Chondrocyte (in vitro differentiated cells): ENCODE measurements at regions not wholly inside any gene's neighbourhood (a gene's known extent, or its start where the extent isn't known, plus 50 kb on each side); places are given as distances from the start of the nearest gene placed in this dataset.

Source experiments
- DNase-seq: peaks from one replicate; pipeline ENCODE4 v3.0.0; 2021; ENCODE audit warnings: mixed read lengths, low spot score
- H3K27ac Mint-ChIP-seq: one replicate; pipeline ENCODE4 v1.8.0; 2021; ENCODE audit warnings: mild to moderate bottlenecking, moderate library complexity, mixed read lengths; ENCODE audit not compliant: unreplicated experiment
- H3K27me3 Mint-ChIP-seq: 2 replicates; pipeline ENCODE4 v1.8.0; 2021; ENCODE audit warnings: low read depth, mixed read lengths
- H3K36me3 Mint-ChIP-seq: 2 replicates; pipeline ENCODE4 v1.8.0; 2021; ENCODE audit warnings: low read depth, mixed read lengths
- H3K4me1 Mint-ChIP-seq: 2 replicates; pipeline ENCODE4 v1.8.0; 2021; ENCODE audit warnings: low read depth, mild to moderate bottlenecking, mixed read lengths
- H3K4me3 Mint-ChIP-seq: one replicate; pipeline ENCODE4 v1.8.0; 2021; ENCODE audit warnings: mild to moderate bottlenecking, moderate library complexity, mixed read lengths; ENCODE audit not compliant: unreplicated experiment
- H3K9me3 Mint-ChIP-seq: 2 replicates; pipeline ENCODE4 v1.8.0; 2021; ENCODE audit warnings: low read depth, mixed read lengths
- TF ChIP-seq, protein P1 (sequence below): fragments of 200-600 bp; sonication (generic); IDR thresholded peaks from 2 replicates; pipeline ENCODE4 v1.5.0; 2021; ENCODE audit warnings: antibody characterized with exemption, mild to moderate bottlenecking, moderate library complexity

DNA sequence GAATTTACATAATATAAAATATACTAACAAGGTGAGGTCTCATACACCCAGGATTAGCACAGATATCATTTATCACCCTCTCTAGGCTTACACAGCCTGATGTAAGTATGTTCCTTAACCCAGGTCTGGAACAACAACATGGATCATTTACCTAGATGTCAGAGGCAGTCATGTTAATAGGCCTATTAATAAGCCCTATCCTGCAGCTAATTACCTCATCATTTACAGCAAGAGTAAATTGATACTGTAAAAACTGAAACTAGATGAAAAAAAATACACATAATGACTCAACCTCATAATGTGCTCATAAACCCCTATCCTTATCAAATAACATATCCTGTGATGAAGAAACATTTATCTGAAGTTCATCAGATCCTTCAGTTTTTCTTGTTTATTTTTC is 334.3 kb upstream of the MANEA start:
- DNase-seq: no peak
- no peaks in the 10 kb centered on the region for H3K9me3 Mint-ChIP-seq
- peaks cover 1% of the 10 kb centered on the region for H3K27me3 Mint-ChIP-seq
- TF ChIP-seq, protein P1, sequence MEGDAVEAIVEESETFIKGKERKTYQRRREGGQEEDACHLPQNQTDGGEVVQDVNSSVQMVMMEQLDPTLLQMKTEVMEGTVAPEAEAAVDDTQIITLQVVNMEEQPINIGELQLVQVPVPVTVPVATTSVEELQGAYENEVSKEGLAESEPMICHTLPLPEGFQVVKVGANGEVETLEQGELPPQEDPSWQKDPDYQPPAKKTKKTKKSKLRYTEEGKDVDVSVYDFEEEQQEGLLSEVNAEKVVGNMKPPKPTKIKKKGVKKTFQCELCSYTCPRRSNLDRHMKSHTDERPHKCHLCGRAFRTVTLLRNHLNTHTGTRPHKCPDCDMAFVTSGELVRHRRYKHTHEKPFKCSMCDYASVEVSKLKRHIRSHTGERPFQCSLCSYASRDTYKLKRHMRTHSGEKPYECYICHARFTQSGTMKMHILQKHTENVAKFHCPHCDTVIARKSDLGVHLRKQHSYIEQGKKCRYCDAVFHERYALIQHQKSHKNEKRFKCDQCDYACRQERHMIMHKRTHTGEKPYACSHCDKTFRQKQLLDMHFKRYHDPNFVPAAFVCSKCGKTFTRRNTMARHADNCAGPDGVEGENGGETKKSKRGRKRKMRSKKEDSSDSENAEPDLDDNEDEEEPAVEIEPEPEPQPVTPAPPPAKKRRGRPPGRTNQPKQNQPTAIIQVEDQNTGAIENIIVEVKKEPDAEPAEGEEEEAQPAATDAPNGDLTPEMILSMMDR: no peak
- H3K4me1 Mint-ChIP-seq: no peaks in the 10 kb centered on the region
- H3K36me3 Mint-ChIP-seq: no peaks in the 10 kb centered on the region
- H3K27ac Mint-ChIP-seq: no peak overlapping the region
- H3K4me3 Mint-ChIP-seq: no peak overlapping the region

DNA sequence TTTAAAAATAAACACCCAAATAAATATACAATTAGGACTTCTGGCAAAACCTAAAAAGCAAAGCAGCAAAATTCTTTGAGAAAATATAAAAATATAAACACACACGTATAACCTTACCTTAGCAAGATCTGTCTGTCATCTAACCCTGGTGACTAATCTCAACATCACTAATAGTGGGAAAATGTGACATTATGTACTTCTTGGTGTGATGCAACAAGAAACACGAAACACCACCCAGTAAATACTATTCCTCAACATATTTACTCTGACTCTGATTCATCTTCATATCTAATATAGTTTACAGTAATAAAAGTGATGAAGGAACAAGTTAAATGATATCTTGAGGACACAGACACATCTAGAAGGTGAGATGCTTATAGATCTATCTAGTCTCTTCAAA is 332.6 kb upstream of the MANEA start:
- Mint-ChIP-seq H3K4me3 (no peak overlapping the region), H3K27me3 (peaks cover 1% of the 10 kb centered on the region), H3K27ac (no peak overlapping the region), H3K4me1 (peaks cover 8% of the 10 kb centered on the region), H3K36me3 (no peaks in the 10 kb centered on the region), H3K9me3 (no peaks in the 10 kb centered on the region)
- no peak for DNase-seq
- TF ChIP-seq, protein P1: no peak

DNA sequence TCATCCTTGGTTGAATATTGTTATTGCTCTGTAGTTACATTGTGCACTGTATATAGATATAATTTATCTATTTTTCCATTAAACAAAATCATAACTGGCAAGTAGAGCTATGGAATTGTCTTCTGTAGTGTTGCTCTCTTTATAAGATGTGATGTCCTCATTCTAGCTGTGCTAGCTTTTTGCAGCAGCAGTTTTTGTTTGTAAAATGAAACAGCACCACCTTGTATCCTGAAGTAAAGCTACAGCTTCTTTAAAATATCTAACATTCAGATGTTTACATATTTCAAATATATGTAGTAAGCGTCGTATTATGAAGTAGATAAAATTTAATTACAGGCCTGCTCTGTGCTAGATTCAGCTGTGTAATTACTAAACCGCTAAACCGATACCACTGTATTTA is 328.8 kb upstream of the MANEA start:
- Mint-ChIP-seq H3K4me1 (peaks cover 8% of the 10 kb centered on the region), H3K27ac (no peak overlapping the region), H3K4me3 (no peak overlapping the region), H3K9me3 (no peaks in the 10 kb centered on the region), H3K36me3 (no peaks in the 10 kb centered on the region), H3K27me3 (no peaks in the 10 kb centered on the region)
- TF ChIP-seq, protein P1: peak; percentile 40
- DNase-seq: no peak

DNA sequence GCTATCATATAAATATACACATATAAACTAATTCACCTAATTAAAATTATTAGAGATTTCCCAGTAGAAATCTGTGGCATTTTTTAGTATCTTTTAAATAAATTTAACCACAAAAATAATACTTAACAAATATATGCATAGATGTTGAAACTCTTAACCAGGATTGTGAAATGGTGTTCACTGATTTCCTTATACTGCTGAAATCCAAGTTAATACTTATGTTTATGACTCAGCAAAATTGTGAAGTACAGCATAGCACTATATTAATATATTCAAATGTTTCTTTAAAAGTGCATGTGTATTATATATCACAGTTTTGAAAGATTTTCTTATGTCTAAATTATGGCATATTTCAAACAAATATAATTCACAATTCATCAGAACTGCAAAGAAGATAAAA is 328.2 kb upstream of the MANEA start:
- Mint-ChIP-seq H3K27me3 (no peaks in the 10 kb centered on the region), H3K27ac (peak overlapping the region; percentile 41), H3K4me3 (no peak overlapping the region), H3K9me3 (no peaks in the 10 kb centered on the region), H3K36me3 (no peaks in the 10 kb centered on the region), H3K4me1 (peaks cover 8% of the 10 kb centered on the region)
- TF ChIP-seq, protein P1: no peak
- DNase-seq: no peak

DNA sequence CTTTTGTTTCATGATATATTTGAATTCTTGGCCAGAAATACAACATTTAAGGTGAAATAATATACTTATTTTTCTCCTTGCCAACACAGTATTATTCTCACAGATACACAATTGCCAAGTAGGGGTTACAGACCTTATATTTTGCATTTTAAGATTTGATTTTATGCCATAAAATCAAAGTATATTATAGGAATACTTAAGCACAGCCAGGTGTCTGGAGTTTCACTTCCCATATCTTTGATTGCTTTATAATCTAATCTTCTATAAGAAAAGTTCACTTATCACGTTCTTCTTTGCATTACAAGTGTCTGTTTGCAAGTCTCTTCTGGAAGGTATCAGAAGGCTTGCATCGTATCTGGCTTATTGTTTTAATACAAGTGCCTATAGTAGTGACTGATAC is 327.7 kb upstream of the MANEA start:
- TF ChIP-seq, protein P1: no peak
- Mint-ChIP-seq H3K27me3 (no peaks in the 10 kb centered on the region), H3K4me1 (peaks cover 8% of the 10 kb centered on the region), H3K27ac (peak overlapping the region; percentile 41), H3K9me3 (no peaks in the 10 kb centered on the region), H3K4me3 (no peak overlapping the region), H3K36me3 (no peaks in the 10 kb centered on the region)
- no peak for DNase-seq
